Inflammatory macrophage treated with lipopolysaccharide for 1 hour (primary cell): ENCODE measurements at regions not wholly inside any gene's neighbourhood (a gene's known extent, or its start where the extent isn't known, plus 50 kb on each side); places are given as distances from the start of the nearest gene placed in this dataset.
"Not testable (repeated sequence)": the region's sequence is repeated elsewhere in the genome, so short reads cannot be mapped to it uniquely, and the experiment has no call there.

Experiments
- DNase-seq, 2 donors: peaks; one replicate each; pipeline ENCODE4 v3.0.0-alpha.2; 2020 to 2022

DNA sequence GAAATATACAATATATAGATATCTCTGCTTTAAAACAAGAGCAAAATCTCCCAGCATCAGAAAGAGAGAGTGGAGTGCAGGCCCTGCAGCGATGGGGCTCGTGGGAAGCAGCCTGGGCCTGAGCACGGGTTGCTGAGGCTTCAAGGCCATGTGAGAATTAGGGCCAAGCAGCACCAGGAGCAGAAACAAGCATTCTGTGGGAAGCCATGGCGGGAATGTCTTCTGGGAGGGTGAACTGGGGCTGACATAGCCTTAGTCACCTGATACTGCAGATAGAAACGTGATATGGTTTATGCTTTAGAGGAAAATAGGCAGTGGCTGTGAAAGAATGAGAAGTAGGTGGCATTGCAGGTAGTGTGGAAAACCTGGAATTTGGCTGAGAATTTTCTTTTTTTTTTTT, 472.3 kb downstream of the IRS2 start:
- no peak for DNase-seq

DNA sequence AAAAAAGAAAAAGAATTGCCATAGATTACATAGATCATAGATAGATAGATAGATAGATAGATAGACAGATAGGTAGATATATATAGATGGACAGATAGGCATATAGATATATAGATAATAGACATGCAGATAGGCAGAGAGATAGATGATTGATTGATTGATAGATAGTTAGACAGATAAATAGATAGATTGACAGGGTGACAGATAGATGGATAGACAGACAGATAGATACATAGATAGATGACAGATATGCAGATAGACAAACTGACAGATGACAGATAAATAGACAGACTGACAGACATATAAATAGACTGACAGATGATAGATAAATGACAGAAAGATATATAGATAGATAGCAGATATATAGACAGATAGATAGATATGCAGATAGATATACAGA, 474.0 kb downstream of the IRS2 start:
- no peak for DNase-seq

DNA sequence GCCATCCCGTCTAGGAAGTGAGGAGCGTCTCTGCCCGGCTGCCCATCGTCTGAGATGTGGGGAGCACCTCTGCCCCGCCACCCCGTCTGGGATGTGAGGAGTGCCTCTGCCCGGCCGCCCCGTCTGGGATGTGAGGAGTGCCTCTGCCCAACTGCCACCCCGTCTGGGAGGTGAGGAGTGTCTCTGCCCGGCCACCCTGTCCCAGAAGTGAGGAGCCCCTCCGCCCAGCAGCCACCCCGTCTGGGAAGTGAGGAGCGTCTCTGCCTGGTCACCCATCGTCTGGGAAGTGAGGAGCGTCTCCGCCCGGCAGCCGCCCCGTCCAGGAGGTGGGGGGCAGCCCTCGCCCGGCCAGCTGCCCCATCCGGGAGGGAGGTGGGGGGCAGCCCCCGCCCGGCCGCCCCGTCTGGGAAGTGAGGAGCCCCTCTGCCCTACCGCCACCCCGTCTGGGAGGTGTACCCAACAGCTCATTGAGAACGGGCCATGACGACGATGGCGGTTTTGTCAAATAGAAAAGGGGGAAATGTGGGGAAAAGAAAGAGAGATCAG, 474.9 kb downstream of the IRS2 start:
- DNase-seq, result not testable (repeated sequence)

DNA sequence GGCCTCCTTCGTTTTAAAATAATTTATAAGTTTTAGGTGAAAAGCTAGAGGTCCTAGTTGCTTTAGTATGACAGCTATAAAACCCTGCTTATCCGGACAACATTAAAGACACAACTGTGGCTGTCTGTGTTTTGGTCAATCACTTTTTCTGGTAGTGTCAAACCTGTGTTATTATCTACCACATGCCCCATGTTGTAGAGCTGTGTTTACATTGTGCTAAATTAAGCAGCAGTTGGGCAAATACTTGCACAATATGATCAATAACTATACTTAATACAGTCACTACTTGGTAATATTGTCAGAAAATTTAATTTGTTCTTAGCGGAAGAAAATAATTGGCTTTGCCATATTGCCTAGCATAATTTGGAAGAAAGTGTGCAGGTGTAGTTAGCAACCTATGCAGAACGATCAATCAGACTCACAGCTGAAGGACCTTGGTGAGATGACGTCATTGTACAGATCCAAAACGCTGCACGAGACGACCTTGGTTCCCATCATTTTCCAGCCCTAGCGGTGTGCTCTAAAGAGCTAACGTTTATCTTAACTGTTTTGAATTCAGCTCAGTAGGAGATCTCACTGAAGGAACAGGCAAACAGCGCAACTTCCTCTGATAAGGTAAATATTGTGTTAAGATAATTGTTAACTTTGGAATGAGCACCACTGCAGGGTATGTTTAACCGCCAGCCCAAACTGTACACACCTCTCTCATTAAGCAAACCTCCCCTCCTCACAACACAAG, 476.6 kb downstream of the IRS2 start:
- DNase-seq, result no peak

DNA sequence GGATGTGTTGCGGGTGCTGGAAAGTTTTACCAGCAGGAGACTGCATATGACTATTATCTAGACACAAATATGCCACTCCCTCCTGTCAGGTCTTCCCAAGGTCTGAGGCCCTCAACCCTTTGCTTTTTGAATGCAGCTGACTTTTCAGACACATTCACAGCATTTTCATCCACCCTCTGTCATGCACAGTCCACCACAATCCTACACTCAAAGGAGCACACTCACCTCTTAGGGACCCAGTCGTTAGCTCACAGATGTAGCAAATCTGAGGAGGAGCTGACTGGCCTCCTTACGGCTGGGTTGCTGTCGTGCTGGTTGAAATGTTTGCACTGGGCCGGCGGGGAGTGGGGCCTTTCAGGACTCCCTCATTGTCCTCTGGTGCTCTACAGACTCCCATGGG, 479.4 kb downstream of the IRS2 start:
- no peak for DNase-seq

DNA sequence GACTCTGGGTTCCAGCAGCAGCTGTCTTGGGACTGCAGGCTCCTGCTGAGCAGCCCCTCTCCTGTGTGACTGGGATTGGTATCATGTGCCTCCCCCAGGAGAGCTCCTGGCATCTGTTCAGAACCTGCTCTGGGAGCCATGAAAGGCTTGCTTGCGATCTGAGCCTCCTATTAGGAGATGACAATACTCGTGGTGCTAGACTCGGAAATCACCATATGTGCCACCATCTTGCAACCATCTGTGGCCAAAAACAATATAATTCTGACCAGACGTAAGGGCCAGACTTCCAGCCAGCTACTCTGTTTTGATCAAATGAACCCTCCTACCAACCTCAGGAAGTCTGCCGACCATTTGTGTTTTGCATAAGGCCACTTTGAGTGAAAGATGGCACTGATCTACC, 484.7 kb downstream of the IRS2 start:
- DNase-seq, result no peak

DNA sequence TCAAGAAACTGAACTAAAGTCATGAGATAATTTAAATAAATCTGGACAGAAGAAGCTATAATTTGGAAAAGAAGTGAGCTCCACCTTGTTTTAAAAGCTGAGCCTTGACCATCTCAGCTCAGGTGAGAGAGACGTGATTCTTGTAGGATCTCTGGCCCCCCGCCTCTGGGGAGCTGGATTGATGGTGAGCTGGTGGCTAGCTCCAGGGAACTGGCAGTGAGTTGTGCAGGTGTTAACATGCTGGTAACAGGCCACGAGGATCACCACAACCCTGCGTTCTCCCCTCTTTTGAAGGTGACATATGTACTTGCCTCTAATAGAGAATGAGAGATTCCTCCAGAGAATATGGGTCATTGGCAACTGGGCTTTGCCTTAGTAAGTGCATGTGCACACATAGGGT, 485.1 kb downstream of the IRS2 start:
- DNase-seq, result no peak

DNA sequence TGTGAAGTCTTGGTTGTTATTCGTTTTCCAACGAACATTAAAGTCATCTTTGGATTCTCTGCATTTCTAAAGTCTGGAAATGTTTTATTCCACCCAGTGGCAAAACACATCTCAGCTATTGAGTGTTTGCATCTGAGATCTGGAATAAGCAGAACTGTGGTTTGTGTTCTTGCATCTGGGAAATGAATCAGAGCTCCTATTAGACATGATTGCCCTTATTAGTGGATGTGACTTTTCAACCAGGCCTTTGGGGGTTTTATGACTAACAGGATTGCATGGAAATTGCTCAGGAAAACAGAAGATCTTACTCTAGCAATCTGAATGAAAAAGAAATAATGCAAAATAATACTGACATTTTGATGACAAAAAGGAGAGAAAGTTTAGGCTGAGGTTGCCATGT, 488.8 kb downstream of the IRS2 start:
- DNase-seq, result no peak

DNA sequence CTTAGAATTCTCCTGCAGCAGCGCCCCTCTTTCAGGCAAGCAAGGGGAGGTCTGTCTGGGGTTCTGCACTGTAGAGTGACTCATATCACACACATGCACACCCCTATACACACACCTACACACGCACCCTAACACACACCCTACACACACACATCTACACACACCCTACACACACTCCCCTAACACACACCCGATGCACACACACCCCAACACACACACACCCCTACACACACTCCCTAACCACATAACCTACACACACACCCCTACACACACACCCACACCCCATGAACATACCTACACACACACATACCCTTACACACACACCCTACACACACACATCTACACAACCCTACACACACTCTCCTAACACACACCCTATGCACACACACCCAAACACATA, 493.2 kb downstream of the IRS2 start:
- no peak for DNase-seq

DNA sequence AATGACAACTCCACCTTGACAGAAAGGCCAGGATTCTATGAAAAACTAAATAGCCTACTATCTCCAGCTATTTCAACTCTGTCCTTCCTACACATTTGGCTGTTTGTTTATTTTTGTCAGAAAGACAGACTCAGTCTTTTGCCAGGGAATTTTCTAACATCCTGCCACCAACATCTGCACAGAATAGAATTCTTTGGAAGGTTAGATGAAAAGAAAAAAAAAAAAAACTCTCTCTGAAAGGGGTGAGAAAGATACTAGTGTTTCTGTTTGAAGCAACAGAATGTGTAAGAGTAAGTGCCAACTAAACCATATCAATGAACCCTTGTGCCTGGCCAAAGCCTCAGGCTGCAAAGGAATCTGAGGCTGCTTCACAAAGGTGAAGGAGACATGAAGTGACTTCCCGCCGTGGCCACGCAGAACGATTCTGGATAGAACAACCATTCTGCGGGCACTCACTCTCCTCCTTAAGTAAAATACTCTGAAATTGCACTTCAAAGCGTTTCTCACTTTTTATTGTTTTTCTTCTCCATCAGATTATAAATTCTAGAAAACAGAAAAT, 498.2 kb downstream of the IRS2 start:
- no peak for DNase-seq

DNA sequence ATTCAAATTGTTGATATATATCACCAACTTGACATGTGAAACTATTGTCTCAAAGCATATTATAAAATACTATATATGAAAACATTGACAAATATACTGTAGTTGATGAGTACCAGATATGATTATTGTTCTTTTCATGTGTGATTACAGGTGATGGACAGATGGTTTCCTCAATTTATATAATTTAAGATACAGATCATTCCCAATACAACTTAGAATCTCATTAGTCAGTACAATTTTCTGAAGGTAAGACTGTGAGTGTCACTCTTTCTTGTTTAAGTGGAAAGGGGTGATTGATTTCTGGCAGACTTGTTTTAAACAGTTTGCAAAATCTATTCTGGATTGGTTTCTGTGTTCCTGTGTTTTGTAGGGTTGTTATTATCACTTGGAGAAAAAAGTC, 498.8 kb downstream of the IRS2 start:
- no peak for DNase-seq

DNA sequence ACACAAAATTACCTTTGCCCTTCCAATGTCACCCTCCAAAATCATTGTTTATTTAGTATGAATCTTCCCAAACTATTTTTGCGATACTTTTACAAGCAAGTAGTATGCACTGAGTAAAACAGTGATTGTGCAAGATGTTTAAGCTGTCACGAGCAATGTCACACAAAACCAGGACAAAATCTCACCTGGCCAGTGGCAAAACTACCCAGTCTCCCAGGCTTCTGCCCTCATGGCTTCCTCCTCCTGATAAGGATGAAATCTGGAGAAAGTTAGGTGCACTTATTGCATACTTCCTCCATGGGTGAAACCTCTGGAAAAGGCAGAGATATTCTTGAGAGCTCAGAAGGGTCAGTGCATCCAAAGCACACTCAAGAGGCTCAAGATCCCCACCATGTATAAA, 500.8 kb downstream of the IRS2 start:
- DNase-seq, result no peak

DNA sequence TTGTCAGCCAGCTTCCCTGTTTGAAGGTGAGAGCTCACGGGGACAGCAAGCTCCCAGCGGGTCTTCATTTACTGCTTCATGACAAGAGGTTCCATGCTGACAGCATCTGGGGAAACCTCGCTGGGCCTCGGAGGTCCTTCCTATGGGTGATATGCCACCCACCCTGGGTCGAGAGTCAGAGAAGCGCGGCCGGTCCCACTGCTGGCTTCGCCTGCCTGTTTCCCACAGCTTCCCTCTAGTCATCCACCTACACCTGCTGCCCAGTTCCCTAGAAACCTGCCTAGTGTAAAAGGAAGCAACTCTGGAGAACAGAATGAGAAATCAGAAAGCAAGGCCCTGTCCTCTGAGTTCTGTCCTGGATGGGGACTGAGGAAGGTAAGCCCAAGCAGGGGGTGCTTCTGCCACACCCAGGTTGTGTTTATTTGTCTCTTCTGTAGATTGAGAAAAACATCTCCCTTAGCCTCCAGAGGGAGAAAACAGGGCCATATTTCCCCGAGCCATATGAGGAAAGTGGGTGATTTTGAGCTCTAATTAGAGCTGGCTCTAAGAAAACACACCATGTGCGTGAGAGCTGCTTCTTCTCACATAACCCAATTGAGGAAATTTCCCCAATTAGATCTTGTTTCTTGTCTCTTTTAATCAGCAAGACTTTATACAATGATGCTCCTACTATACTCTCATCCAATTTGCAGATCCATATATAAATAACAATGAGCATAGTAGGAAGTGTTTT, 504.3 kb downstream of the IRS2 start:
- no peak for DNase-seq

DNA sequence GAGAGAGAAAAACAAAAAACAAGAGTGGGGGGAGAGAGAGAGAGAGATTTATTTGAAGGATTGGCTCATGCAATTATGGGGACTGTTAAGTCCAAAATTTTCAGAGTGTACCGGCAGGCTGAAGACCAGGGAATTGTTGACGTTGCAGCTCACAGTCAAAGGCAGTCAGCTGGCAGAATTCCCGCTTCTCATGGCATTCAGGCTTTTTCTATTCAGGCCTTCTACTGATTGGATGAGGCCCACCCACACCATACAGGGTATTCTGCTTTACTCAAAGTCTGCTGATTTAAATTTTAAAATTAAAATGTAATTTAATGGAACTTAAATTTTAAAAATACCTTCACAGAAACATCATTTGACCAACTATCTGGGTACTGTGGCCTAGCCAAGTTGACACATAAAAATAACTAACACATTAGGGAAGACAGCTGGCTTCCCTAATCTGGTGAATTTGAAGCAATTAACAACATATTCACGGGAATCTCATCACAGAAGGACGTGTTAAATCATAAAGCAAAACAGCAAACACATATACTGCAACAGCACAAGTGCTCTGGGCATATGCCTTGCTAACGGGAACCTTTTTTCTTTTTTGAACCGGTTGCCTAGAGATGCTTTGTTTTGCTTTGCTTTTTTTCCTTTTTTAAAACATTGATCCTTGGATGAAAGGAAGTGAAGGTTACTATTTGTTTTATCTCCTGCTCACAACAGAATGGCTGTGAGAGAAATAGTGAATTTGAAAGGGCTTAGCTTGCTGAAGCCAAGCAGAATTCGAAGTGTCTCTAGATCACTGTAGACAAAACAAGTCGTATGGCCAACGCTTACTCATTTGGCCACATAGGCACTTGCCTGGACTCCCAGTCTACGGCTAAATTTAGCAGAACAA, 505.1 kb downstream of the IRS2 start:
- no peak for DNase-seq

DNA sequence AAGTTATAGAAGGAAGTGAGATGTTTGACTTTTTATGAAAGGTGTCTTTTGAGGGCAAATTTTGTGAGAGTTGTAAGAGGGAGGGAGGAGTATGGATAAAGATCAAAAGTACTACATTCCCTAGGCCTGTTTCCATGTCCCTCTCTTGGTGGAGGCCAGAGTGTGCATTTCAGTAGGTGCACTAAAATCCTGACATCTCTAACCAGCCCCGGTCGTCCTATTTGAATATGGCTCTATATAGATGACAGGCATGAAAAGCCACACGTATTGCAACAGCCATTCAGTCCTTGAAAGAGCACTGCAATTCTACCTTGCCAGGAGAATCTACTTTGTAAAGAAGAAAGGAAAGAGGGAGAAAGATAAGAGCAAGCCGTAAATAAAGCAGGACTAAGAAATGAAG, 510.1 kb downstream of the IRS2 start:
- no peak for DNase-seq

DNA sequence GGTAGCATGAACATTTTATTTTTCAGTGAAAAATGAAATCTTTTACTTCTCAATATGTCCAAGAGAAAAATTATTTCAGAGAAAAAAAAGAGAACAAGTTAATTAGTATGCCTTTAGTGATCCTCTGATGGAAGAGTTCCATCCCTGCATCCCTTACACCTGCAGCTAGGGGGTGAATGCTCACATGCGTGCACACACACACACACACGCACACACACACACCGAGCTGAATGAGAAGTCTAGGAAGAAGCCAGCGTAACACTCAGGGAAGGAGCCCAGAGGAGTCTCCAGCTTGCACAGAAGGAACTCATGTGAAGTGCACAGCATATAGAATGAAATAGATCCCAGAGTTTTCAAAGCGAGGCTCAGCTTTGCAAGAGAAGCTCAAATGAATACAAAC, 510.5 kb downstream of the IRS2 start:
- no peak for DNase-seq

DNA sequence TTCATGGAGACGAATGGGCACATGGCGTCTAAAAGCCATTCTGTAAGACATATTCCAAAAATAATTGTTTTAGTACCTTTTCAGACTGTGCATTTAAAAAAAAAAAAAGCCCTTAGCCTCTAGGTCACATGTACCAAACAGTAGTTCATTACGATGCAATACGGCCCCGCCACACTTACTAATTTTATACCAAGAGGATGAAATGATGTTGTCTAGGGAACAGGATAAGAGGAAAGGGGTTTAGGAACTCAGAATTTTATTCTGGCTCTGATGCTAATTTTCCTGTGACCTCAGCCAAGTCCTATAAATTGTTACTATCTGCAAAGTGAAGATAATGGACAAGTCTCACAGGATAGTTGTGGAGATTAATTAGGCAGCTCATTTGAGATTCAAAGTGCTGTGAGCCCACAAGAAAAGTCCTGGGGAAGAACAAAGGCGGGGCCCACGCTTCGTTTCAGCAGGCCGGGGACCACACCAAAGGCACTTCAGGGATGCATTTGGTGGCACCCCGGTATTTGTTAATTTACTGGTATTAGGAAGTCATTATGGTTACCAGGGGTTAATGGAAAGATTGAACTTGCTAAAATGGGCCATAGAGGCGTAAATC, 511.1 kb downstream of the IRS2 start:
- no peak for DNase-seq

DNA sequence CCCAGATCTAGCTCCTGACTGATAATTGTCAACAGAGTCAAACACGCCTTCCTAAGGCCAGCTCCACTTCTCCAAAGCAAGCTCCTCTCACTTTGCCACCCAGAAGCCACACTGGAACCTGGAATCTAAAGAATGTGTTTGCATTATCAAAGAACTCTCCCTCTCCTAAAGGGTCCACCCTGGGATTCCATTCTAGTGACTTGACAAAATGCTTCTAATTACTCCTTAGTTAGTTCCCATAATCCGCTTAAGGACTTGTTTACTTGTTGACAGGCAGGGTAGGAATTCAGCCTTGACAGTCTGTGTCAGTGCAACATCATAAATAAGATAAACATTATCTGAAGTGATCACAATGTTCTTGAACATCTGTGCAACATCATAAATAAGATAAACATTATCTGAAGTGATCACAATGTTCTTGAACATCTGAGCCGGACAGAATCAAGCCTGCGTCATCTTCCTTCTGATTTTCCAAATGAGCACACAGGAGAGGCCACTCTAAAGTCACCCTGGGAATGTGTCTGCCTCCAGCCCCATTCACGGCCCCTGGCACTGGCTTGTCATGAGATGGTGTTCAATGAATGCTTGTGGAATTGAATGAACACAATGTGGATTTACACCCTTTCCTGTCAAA, 512.1 kb downstream of the IRS2 start:
- DNase-seq, result no peak

DNA sequence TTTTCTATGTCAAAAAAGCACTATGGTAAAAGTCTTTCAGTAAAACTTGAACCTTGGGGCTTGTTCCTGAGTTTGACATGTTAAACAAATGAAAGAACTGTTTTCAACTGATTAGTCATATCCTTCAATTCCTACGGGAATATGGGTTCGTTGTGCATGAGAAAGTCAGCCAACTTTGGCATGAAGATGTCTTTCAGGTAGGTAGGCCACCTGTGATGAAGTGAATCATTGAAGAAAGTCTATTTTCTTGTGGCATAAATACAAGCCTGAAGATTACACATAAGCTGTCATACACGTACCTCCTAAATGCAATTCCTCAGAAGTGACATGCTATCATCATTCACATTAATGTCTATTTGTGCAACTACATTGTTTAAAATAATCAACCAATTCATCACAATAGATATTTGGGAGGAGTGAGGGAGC, 513.0 kb downstream of the IRS2 start:
- no peak for DNase-seq

DNA sequence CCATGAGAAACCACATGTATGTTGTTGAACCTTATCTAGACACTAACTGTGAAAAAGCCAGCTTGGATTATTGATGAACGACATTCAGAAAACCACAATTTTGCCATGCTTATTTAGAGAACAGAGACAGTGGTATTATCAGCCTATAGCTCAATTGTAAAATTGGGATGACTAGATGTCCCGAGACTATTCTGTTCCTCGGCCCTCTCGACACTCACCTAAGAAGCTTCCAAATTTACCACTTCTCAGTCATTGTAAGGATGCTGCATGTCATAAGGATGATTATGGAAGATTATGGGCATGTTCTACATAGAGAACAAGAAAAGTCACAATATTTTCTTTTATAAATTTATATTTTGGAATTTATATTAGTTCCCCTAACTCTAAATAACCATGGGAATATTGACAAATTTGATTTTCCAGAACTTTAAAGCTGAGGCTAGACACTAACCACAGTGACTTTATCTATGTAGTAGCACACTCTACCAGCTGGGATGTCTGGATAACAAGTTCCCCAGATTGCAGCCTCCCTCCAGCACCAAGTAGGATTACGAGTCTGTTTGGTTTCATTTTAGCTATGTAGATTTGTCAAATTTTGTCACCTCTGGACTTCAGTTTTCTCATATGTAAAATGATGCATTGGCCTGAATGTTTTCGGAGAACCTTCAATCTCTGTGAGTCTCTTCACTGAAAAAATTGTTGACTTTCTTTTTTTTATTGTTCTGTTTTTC, 513.6 kb downstream of the IRS2 start:
- DNase-seq, result no peak
